ENCODE measurements at regions not wholly inside any gene's neighbourhood (a gene's known extent, or its start where the extent isn't known, plus 50 kb on each side); places are given as distances from the start of the nearest gene placed in this dataset.

DNA sequence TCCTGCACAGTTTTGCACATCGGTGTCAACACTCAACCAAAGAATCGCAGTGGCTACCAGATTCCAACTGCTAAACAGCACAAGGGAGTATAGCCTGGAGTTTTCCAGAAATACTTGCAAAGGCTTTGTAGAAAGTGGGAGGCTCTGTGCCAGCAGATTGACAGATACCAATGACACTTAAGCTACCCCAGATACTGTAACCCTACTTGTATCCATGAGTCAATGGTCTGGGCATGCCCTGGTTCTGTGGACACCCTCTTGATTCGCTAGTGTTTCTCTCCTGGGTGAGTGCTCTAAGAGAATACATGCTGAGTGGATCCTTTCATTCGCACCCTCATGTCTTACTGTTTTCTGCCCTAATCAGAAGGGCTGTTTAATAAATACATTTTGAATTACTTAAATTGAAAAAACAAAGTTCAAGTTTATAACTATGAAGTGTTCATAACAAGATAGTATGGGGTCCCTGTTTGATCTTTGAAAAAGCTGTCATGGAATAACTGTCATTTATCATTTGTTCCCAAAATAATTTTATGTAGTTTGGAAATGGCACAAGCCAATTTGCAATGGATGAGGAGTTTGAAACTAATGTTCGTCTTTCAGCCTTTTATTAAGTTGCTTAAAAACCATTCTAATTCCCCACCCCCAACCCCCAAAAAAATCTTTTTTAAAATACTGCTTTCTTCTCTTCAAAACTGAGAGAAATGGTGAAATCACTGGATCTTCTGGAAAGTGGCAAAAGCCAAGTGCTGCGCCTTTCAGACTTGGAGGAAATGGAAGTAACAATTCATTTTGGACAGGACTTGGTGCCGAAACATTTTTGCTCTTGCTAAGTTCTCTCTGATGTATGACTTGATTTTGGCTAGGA is 600.5 kb upstream of the TENM4 start:
- DNase-seq (ENCODE audit: low read depth in 2 of 2, low spot score in 1 of 2): no peak

DNA sequence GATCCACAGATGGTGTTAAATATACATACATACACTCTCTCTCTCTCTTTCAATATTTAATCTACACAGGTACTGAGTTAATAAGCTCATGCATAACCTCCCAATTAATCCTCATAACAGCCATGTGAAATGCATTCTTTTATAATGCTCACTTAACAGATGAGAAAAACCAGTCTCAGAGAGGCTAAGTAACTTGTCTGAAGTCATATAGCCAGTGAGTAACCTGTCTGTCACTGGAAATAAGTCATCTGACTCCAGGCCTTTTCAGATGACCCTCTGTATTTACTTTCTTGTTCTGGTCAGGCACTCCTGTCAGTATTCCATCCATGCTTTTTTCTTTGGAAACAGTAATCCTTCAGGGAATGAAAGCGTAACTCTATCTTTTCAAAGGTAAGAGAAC is 594.0 kb upstream of the TENM4 start:
- no peak for DNase-seq (ENCODE audit: low read depth in 2 of 2, low spot score in 1 of 2)

DNA sequence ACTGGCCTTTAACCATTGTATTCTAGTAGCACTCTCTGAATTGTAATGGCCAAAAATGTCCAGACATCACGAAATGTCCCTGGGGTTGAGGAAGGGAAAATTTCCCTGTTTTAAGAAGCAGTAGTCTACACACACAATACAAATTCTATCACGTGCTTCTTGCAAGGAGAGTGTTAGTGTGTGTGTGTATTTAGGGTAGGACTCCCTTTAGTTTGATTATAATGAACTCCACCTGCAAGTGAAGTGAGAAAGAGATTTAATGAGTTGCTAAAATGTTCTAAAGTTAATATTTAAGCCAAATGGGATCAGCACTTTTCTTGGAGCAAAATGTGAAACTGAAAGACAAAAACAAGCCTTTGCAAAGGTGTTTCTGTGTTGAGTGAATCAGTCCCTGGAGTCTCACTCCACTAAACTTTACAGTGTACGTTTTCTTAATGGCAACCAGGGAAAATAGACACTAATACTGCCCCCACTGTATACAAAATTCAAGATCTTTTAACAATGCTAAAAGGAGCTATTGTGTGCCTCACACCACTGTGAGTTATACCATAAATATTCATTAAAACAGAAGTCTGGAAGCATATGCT is 590.3 kb upstream of the TENM4 start:
- no peak for DNase-seq (ENCODE audit: low read depth in 2 of 2, low spot score in 1 of 2)

DNA sequence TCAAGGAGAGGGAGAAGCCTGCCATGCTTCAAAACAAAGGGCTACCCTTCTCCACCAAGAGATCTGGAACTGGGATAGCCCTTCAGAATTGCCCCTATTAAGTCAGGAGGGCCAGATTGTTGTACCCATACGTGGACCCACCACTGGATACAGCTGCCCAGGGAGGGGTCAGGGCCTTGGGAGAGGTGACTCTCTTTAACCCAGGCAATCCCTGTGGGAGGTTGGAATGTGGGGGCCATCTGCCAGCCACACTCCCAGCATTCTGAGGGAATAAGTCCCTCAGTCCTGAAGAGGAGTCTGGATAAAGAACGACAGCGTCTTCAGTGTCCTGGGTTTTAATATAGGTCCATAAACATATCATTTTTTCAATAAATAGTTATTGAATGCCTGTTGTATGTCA is 588.2 kb upstream of the TENM4 start:
- no peak for DNase-seq (ENCODE audit: low read depth in 2 of 2, low spot score in 1 of 2)

DNA sequence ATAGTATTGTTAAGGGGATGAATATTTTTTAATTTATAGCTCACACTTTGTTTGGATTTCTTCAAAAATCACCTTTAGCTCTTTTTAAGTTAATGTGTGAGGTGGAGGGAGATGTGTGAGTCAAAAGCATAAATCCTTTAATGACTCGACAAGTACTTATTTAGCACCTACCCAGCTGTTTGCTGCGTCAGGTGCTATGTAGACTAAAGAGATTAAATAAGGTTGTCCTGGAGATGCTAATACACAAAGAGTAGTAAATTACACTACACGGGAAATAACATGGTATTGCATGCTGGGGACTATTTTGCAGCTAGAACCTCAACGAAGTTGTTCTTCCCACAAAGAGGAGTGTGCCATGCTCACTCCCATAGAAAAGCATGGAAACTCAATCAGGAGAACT is 583.3 kb upstream of the TENM4 start:
- no peak for DNase-seq (ENCODE audit: low read depth in 2 of 2, low spot score in 1 of 2)

DNA sequence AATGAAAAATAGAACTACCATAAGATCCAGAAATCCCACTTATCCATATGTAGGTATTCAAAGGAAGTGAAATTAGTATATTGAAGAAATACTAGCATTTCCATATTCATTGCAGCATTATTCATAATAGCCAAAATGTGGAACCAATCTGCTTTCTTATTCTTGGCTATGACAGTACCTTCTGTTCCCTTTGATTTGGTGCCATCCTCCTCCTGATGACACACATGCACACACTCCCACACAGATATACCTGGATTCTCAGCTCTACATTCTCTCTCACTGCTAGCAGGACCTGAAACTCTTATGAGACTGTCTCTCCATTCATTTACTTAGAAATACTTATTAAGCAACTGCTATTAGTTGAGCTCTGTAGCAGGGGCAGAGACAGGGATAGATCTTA is 582.6 kb upstream of the TENM4 start:
- no peak for DNase-seq (ENCODE audit: low read depth in 2 of 2, low spot score in 1 of 2)

DNA sequence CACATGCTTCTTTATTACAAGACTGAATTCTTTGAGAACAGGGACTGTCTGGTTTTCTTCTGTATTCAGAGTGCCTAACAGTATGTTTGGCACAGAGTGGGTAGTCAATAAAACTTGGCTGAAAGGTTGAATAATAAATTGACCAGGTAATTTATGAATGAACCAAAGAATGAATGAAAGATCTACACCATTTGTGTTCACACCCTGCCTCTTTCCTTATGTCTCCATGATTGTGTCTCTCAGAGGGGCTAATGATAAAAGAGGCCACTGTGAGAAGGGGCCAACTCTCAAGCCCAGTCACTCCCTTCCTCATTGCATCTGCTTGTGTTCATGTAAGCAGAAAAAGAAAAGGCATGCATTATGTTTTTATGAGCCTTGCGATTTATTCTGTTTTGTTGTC is 569.7 kb upstream of the TENM4 start:
- DNase-seq (ENCODE audit: low read depth in 2 of 2, low spot score in 1 of 2): no peak

DNA sequence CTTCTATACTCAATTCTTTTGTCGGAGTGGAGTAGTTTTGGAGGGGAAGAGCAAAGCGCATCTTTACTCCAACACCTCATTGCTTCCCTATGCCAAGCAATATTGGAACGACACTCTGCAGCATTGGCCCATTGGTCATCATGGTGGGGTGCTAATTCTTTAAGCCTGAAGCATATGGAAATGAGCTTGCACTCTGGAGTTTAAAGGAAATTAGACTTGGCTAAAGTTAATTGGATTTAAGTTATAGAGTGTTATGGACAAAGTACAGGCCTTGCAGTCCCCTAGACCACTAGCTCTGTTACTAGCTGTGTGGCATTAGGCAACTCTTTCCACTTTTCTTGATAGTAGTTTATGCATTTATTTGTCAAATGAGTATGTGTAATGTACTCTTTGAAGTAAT is 568.3 kb upstream of the TENM4 start:
- DNase-seq (ENCODE audit: low read depth in 2 of 2, low spot score in 1 of 2): no peak

DNA sequence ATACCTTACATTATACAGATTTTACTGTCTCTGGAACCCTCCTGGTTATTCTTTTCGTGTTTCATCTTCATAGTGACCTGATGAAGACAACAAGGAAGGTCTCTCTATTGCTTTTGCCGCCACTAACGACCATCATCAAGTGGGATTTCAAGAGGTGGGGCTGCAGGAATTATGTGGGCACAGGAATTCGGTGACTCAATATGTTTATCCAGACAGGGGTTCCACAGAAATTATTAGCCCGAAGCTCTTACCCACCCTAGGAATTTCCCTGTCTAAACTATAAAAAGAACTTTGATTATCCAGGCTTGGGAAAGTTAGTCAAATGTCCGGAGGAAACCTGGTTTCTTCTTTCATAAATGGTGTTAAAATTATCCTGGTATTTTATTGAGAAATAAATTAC is 566.8 kb upstream of the TENM4 start:
- no peak for DNase-seq (ENCODE audit: low read depth in 2 of 2, low spot score in 1 of 2)

DNA sequence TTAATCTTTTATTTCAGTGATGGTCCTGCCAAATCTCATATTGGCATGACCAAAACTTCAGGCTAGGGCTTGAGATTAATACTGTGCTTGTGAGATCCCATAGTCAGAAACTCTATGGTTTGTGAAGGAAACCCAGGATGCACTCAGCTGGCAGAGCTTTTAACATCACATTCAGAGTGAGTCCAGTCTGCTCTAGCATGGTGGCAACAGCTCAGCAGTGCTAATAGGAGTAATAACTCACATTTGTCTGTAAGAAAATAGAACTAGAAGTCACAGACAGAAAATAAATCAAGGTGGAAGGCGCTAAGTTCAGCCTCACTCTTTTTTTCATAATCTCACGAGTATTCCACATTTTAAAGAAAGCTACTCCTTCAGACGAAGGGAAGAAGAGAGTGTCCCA is 549.3 kb upstream of the TENM4 start:
- no peak for DNase-seq (ENCODE audit: low read depth in 2 of 2, low spot score in 1 of 2)

DNA sequence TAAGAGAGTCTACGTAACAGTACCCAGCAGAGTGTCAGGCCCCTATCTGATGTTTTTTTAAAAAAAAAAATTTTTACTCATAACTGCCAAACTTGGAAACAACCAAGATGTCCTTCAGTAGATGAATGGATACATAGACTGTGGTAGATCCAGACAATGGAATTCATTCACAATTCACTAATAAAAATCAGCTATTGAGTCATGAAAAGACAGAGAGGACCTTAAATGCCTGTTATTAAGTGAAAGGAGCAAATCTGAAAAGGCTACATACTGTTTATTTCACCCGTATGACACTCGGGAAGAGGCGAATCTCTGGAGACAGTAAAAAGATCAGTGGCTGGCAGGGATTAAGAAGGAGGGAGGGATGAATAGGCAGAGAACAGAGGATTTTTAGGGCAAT is 541.4 kb upstream of the TENM4 start:
- DNase-seq (ENCODE audit: low read depth in 2 of 2, low spot score in 1 of 2): no peak

DNA sequence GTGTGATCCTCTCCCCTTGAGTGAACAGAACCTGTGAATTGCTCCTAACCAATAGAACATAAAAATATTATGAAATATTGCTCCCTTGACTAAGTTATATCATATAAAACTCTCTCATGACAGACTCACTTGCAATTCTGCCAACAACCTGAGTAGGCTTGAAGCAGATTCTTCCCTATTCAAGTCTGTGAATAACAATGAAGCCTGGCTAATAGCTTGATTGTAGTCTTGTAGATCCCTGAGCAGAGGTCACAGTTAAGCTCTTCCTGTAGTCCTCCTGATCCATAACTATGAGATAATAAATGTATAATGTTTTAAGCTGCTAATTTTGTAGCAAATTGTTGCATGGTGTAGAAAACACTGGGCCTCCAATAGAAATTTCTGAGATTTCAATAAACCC is 540.1 kb upstream of the TENM4 start:
- DNase-seq (ENCODE audit: low read depth in 2 of 2, low spot score in 1 of 2): no peak

DNA sequence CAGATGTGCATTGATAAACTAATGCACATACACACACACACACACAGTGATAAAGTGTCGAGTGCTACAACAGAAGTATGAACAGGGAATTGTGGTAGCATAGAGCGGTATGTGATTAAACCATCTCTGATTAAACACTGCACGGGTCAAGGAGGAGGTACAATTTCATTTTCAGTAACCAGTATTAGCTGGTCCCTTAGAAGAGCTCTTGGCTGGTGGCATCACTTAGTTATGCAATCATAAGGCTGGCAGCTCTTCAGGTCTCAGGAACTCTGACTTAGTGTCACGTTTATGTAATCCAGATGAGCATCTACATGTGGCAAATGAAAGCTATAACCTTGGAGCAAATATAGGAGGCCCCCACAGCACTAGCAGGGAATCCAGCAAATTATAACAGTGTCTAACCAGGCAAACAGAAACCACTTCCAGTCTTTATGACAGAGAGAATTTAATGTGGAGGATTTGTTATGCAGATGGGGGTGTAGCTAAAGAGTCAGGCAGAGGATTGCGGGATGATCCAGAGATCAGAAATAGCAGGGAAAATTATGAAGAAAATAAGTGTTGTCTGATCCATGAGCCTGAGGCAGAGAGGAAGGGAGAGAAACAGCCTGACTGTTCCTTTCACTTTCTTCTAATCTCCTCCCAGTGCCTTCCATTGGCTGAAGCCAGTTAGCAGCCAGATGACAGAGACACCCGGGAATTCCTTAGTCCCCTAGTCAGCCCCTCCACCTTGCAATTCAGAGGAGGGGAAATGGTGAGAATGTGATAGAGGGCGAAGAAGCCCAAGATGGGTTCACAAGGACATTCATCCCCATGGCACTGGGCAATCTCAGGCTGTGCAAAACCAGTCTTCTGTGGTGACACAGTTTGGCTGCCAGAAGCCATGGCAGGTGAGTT is 533.1 kb upstream of the TENM4 start:
- DNase-seq (ENCODE audit: low read depth in 2 of 2, low spot score in 1 of 2): no peak

DNA sequence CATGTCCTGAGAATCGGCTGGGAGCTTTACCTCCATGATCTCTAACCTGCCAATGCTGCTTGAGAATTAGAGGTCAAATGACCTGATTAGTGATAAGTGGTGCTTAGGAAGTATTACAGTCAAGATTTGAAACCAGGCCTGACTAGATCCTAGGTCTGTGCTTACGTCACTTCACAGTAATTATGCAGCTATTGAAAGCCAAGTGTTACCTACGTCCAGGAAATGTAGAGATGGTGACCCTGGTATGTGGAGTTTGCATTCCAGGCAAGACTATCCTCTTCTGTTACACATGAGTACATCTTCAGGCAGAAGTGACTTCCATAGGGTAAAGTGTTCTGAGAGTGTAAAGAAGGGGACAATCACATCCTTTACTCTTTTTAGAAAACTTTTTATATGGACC is 530.4 kb upstream of the TENM4 start:
- DNase-seq (ENCODE audit: low read depth in 2 of 2, low spot score in 1 of 2): no peak

DNA sequence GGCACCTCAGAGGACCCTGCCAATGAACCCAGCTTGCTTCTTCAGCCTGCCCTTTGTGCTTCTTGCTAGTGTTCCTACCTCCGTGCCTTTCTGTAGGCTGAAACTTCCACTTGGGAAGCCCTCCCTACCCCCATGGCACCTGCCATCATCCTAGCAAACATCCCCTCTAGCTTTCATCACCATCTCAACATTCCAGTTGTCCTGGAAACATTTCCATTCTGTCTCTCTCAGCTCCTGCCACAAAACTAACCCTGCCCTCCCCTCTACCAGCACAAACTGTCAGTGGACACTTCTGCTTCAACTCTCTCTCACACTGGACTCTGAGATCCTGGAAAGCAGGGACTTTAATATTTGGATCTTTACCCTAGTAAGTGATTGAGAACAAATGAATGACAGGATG is 525.8 kb upstream of the TENM4 start:
- DNase-seq (ENCODE audit: low read depth in 2 of 2, low spot score in 1 of 2): no peak

DNA sequence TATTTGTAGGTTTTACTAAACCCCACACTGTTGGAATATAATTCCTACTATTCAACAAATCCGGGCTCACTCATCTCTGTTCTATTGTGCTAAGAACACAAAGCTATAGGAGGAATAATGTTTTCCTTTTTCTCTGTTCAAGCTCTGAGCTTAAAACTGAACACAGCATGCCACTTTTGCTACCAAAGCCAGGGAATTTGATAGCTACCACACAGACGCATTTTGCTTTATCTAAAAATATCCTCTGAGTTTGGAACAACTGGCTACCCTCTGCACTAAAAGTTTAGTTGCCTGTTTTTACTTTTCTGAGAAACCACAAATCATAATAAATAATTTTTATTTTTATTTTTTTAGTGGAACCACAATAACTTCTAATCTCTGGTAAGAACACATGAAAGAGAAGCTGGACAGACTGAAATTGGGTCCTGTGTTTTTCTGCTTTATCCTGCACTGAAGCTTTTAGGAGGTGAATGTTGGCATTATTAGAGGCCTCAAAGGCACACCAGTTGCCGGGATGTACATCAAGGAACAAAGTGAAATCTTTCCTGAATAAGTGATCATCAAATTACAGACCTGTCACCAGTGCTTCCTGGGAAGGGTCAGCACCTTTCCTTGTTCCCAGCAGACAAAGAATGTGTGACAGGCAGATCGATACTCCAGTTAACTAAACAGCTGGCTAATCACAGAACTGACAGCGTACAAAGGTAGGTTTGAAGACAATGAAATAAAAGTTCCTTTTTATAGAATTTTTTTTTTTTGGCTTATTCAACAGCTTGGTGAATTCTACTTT is 523.2 kb upstream of the TENM4 start:
- DNase-seq (ENCODE audit: low read depth in 2 of 2, low spot score in 1 of 2): no peak

DNA sequence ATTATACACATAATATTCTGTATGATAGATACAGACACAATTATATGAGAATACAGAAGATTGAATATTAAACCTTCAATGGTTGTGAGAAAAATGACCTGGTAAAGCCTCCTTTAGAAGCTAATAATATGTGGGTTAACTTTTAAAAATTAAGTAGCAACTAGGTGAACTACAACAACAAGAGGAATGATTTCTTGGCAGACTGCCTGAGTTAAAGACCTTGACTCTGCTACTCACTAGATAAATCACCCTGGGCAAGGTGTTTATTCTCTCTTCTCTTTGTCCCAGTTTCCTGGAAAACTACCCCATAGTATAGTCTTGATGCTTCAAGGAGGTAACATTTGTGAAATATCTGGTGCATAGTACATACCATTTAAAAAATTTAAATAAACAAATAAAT is 519.6 kb upstream of the TENM4 start:
- DNase-seq (ENCODE audit: low read depth in 2 of 2, low spot score in 1 of 2): no peak

DNA sequence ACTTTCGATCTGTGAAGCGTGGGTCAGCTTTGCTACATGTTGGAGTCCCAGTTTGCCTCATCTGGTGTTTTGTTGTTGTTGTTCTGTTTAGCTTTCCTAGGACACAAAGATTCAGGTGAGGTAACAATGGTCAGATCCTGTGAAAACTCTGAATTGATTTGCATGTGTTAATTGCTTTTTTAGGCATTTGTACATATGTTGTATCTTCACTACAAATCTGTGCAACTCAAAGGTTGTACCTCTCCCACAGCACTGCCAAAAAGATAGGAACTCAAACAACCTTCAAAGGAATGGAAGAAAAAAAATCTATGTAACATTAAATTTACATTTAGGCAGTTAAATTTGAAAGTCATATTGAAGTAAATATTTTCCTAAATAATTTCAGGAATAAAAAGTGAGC is 518.5 kb upstream of the TENM4 start:
- no peak for DNase-seq (ENCODE audit: low read depth in 2 of 2, low spot score in 1 of 2)

DNA sequence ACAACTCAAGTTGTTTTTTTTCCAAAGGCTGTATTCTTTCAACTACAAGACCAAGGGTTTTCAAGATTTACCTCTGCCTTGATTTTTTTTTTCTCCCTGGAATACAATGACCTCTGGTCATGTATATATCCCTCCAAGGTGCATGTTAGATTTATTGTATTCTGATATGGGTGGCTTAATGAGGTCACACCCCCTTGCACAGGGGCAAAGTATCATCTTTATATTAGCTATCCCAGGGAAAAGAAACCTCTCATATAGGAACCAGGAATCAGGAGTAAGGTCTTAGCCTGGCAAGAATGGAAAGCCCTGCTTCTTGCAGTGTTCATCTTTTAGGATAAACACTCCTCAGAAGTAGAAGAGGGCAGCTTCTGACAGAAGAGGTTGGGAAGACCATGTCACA is 516.9 kb upstream of the TENM4 start:
- DNase-seq (ENCODE audit: low read depth in 2 of 2, low spot score in 1 of 2): no peak

DNA sequence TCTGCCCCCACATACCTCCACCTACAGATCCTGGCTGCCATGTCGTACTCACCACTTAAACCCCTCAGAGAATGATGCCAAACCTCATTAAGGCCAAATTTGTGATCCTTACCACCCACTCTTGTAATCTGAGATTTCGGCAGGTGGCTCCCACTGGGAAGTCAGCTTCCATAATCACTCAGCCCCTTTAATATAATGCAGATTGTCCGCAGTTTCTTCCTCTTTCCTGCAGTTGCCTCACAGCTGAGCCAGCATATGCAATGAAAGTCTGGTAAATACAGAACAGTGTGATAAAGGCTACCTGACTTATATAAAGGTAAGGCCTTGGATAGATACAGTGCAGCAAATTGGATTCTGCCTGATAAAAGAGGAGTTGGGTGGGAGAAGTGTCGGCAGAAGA is 515.2 kb upstream of the TENM4 start:
- no peak for DNase-seq (ENCODE audit: low read depth in 2 of 2, low spot score in 1 of 2)

DNA sequence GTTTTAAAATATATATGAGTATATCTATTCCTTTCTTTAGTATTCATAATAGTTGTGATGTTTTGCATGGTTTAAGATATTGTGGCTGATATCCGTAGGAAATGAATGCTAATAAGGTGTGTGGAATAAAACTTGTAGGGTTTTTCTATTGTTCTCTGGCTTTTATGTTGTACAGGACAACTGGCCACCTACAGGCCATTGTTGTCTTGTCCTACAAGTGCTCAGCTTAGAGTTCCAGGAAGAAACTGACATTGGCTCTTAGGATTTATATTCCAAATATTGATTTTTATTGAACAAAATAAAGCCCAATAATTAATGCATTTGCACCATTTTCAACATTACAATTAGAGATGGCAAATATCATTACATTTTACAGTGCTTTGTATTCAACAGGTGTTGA is 512.8 kb upstream of the TENM4 start:
- no peak for DNase-seq (ENCODE audit: low read depth in 2 of 2, low spot score in 1 of 2)

Measured in stimulated activated CD8-positive, alpha-beta memory T cell treated with anti-CD3 and anti-CD28 coated beads, Interleukin-4, amount 100 ng/mL, for 1 hour (primary cell).